Hepatocyte (in vitro differentiated cells): ENCODE measurements at regions not wholly inside any gene's neighbourhood (a gene's known extent, or its start where the extent isn't known, plus 50 kb on each side); places are given as distances from the start of the nearest gene placed in this dataset.

Experiments used
- DNase-seq: peaks from one replicate; pipeline ENCODE4 v3.0.0-alpha.2; 2016; ENCODE audit warnings: low spot score
- H2AFZ ChIP-seq: fragments of 200-600 bp; sonication (generic); 2 replicates; pipeline ENCODE4 v1.6.0; 2016; ENCODE audit warnings: antibody characterized with exemption, mild to moderate bottlenecking
- H3K27ac ChIP-seq: fragments of 200-600 bp; sonication (generic); 2 replicates; pipeline ENCODE4 v1.5.1; 2016; ENCODE audit warnings: mild to moderate bottlenecking
- H3K27me3 ChIP-seq: fragments of 200-600 bp; sonication (generic); 2 replicates; pipeline ENCODE4 v1.6.1; 2016
- H3K36me3 ChIP-seq: fragments of 200-600 bp; sonication (generic); replicated peaks from 2 replicates; pipeline ENCODE4 v1.5.1; 2016; ENCODE audit warnings: low read depth; ENCODE audit not compliant: insufficient read depth
- H3K4me1 ChIP-seq: fragments of 200-600 bp; sonication (generic); 2 replicates; pipeline ENCODE4 v1.5.1; 2016; ENCODE audit warnings: mild to moderate bottlenecking, moderate library complexity; ENCODE audit not compliant: insufficient read depth
- H3K4me2 ChIP-seq: fragments of 200-600 bp; sonication (generic); 2 replicates; pipeline ENCODE4 v1.6.0; 2016
- H3K4me3 ChIP-seq: fragments of 200-600 bp; sonication (generic); 2 replicates; pipeline ENCODE4 v1.5.1; 2016; ENCODE audit warnings: mild to moderate bottlenecking
- H3K79me2 ChIP-seq: fragments of 200-600 bp; sonication (generic); 2 replicates; pipeline ENCODE4 v1.6.0; 2017; ENCODE audit warnings: mild to moderate bottlenecking
- H3K9me2 ChIP-seq: fragments of 200-600 bp; sonication (generic); replicated peaks from 2 replicates; pipeline ENCODE4 v1.6.0; 2017; ENCODE audit warnings: mild to moderate bottlenecking; ENCODE audit not compliant: insufficient read depth
- H3K9me3 ChIP-seq: fragments of 200-600 bp; sonication (generic); 2 replicates; pipeline ENCODE4 v1.5.1; 2016; ENCODE audit warnings: low read depth, mild to moderate bottlenecking
- H4K20me1 ChIP-seq: fragments of 200-600 bp; sonication (generic); 2 replicates; pipeline ENCODE4 v1.6.0; 2016; ENCODE audit warnings: mild to moderate bottlenecking; ENCODE audit not compliant: insufficient read depth, poor library complexity, severe bottlenecking
- EZH2 ChIP-seq: fragments of 200-600 bp; sonication (generic); IDR thresholded peaks from 2 replicates; pipeline ENCODE4 v1.6.1; 2016; ENCODE audit warnings: antibody characterized with exemption, mild to moderate bottlenecking, borderline replicate concordance
- EZH2phosphoT487 ChIP-seq: fragments of 200-600 bp; sonication (generic); IDR thresholded peaks from one replicate; pipeline ENCODE4 v1.6.1; 2018; ENCODE audit warnings: antibody characterized with exemption, mild to moderate bottlenecking, low read depth, moderate library complexity; ENCODE audit not compliant: unreplicated experiment, severe bottlenecking
- WGBS: methylation state at CpG from one replicate; pipeline ENCODE4 v1.1.6; 2016; ENCODE audit warnings: low lambda C conversion rate; ENCODE audit errors: missing lambda C conversion rate; 5-methylcytosine and 5-hydroxymethylcytosine counted together
- TF ChIP-seq, protein P1 (sequence below): fragments of 200-600 bp; sonication (generic); IDR thresholded peaks from 2 replicates; pipeline ENCODE4 v1.5.1; 2016; ENCODE audit warnings: antibody characterized with exemption, mild to moderate bottlenecking; ENCODE audit not compliant: poor library complexity

GRCh38 chr4:1533501-1534064 lies 127.3 kb upstream of the NKX1-1 start:
- no peak overlapping the region for H3K4me3 ChIP-seq
- H2AFZ ChIP-seq = no peak overlapping the region
- no peak overlapping the region for H3K4me2 ChIP-seq
- no peaks in the 10 kb centered on the region for H4K20me1 ChIP-seq
- no peaks in the 10 kb centered on the region for H3K9me2 ChIP-seq
- WGBS = 73% methylated on average over 36 of the region's 36 CpGs
- H3K9me3 ChIP-seq = no peaks in the 10 kb centered on the region
- H3K79me2 ChIP-seq = no peaks in the 10 kb centered on the region
- peaks cover 8% of the 10 kb centered on the region for H3K27me3 ChIP-seq
- no peak overlapping the region for H3K27ac ChIP-seq
- peaks cover 8% of the 10 kb centered on the region for H3K4me1 ChIP-seq
- no peak for DNase-seq
- no peaks in the 10 kb centered on the region for H3K36me3 ChIP-seq
- TF ChIP-seq EZH2 = no peak
- TF ChIP-seq EZH2phosphoT487 = no peak
- TF ChIP-seq, protein P1, sequence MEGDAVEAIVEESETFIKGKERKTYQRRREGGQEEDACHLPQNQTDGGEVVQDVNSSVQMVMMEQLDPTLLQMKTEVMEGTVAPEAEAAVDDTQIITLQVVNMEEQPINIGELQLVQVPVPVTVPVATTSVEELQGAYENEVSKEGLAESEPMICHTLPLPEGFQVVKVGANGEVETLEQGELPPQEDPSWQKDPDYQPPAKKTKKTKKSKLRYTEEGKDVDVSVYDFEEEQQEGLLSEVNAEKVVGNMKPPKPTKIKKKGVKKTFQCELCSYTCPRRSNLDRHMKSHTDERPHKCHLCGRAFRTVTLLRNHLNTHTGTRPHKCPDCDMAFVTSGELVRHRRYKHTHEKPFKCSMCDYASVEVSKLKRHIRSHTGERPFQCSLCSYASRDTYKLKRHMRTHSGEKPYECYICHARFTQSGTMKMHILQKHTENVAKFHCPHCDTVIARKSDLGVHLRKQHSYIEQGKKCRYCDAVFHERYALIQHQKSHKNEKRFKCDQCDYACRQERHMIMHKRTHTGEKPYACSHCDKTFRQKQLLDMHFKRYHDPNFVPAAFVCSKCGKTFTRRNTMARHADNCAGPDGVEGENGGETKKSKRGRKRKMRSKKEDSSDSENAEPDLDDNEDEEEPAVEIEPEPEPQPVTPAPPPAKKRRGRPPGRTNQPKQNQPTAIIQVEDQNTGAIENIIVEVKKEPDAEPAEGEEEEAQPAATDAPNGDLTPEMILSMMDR = no peak

DNA sequence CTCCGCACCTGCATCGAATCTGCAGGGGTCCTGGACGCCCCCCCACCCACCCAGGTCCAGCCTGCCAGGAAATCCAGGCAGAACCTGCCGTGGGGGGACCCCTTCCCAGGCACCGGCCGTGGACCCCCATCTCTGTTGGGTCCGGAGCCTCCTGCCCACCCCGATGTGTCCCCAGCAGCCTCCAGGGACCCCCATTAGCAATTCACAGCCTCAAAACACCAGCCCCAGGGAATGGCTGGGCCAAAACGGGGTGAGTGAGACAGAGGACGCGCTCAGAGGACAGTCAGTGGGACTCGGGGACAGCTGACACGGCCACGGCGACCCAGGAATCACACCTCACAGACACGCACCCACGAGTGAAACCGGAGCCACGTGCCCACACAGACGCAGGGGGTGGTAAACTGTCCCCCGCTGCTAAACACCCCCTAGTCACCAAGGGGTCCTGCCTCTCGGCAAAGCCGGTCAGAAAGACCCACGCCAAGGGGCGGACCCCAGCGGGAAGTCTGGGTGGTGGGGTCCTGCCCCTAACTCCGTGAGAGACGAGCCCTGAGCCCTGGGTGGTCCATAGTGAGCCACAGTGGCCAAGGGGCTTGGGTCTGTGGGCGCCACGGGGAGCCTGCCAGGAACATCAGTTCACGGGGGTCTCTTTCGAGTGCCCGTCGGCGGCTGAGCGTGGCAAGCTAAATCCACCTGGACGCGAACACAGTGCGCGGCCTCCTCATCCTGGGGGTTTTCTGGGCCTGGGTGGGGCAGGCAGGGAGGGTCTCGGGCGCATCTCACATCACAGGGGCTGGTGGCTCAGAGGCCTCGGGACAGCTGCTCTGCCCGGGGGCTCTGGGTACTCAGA lies 126.5 kb upstream of the NKX1-1 start:
- Histone ChIP-seq H3K4me1 (peaks cover 7% of the 10 kb centered on the region), H3K27ac (no peak overlapping the region), H3K9me2 (no peaks in the 10 kb centered on the region), H3K79me2 (no peaks in the 10 kb centered on the region), H3K4me3 (no peak overlapping the region), H3K9me3 (no peaks in the 10 kb centered on the region), H3K27me3 (peaks cover 16% of the 10 kb centered on the region), H3K36me3 (no peaks in the 10 kb centered on the region), H4K20me1 (no peaks in the 10 kb centered on the region), H2AFZ (no peak overlapping the region), H3K4me2 (no peak overlapping the region)
- WGBS = 95% methylated on average over 43 of the region's 44 CpGs
- TF ChIP-seq EZH2phosphoT487 (no peak), EZH2 (no peak)
- TF ChIP-seq, protein P1 = no peak
- DNase-seq = no peak

- peak; percentile 69 for DNase-seq
- Histone ChIP-seq H3K4me2 (no peak overlapping the region), H3K36me3 (no peaks in the 10 kb centered on the region), H3K9me3 (no peaks in the 10 kb centered on the region), H4K20me1 (no peaks in the 10 kb centered on the region), H3K27ac (peak overlapping the region; percentile 80), H3K4me1 (peaks cover 7% of the 10 kb centered on the region), H3K9me2 (no peaks in the 10 kb centered on the region), H3K27me3 (peaks cover 24% of the 10 kb centered on the region), H3K79me2 (no peaks in the 10 kb centered on the region), H2AFZ (no peak overlapping the region), H3K4me3 (no peak overlapping the region)
- 80% methylated on average over 20 of the region's 22 CpGs for WGBS
- TF ChIP-seq EZH2 (no peak), EZH2phosphoT487 (no peak)
- TF ChIP-seq, protein P1 = no peak
These were observed 125.7 kb upstream of the NKX1-1 start for GRCh38 chr4:1531683-1532548.
